Activated naive CD8-positive, alpha-beta T cell treated with anti-CD3 and anti-CD28 coated beads, Interleukin-2, amount 50 U/mL, for 16 hours (primary cell): ENCODE measurements at regions not wholly inside any gene's neighbourhood (a gene's known extent, or its start where the extent isn't known, plus 50 kb on each side); places are given as distances from the start of the nearest gene placed in this dataset.

Experiments used
- DNase-seq: peaks from one replicate; pipeline ENCODE4 v3.0.0-alpha.2; 2020; ENCODE audit warnings: low read depth, low spot score

DNA sequence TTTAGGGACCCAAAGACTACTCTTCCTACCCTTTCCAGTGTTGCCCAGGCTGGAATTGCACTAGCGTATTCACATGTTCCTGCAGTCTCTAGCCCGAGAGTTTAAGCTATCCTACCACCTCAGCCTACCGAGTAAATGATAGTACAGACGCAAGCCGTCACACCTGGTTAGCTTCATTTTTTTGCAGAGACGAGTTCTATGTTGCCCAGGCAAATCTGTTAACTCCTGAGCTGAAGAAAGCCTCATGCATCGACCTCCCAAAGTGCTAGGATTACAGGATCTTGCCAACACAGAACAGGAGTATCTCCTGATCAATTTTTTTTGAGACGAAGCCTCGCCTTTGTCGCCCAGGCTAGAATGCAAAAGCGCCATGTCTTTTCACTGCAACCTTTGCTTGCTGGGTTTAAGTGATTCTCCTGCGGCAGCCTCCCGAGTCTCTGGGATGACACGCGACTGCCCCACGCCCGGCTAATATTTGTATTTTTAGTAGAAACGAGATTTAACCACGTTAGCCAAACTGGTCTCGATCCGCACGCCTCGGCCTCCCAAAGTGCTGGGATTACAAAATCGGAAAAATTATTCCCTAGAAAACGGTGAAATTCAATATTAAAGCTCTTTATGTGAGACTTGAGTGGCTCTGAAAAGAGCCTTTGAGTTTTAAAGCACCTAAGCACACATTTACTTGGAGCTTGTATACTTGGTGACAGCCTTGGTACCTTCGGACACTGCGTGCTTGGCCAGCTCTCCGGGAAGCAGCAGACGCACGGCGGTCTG is 128.5 kb downstream of the HFE start:
- DNase-seq: no peak

DNA sequence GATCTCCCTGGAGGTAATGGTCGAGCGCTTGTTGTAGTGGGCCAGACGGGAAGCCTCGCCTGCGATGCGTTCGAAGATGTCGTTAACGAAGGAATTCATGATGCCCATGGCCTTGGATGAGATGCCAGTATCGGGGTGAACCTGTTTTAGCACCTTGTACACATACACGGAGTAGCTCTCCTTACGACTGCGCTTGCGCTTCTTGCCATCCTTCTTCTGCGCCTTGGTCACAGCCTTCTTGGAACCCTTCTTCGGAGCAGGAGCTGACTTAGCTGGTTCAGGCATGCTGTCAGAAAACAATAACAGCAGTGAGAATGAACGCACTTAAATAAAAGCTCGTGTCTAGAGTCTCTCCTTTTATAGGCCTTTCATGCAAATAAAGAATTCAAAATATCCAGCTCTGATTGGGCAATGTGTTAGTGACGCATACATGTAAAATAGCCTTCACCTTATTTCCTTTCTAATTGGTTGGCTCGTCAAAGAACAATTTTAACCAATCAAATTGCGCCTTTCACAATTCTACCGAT is 129.2 kb downstream of the HFE start:
- peak; percentile 28 for DNase-seq

DNA sequence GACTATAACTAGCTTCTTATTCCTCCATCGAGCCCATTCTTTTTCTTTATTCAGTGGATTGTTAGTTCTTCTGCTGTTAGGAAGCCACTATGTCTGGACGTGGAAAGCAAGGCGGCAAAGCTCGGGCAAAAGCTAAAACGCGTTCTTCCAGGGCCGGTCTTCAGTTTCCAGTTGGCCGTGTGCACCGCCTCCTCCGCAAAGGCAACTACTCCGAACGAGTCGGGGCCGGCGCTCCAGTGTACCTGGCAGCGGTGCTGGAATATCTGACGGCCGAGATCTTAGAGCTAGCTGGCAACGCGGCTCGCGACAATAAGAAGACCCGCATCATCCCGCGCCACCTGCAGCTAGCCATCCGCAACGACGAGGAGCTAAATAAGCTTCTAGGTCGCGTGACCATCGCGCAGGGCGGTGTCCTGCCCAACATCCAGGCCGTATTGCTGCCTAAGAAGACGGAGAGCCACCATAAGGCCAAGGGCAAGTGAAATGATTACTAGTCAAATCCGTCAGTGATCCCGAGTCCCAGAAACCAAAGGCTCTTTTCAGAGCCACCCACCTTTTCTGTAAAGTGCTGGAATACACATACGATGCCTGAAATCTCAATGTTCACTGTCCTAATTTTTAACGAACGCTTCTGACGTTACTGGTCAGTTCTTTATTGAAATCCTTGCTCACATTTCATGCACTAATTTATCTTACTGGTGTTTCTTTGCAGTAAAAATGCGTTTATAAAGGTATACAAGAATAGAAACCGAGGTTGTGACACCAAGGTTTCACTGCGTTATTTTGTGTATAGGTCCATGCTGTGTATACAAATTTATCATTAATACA is 129.9 kb downstream of the HFE start:
- DNase-seq: peak; percentile 30

DNA sequence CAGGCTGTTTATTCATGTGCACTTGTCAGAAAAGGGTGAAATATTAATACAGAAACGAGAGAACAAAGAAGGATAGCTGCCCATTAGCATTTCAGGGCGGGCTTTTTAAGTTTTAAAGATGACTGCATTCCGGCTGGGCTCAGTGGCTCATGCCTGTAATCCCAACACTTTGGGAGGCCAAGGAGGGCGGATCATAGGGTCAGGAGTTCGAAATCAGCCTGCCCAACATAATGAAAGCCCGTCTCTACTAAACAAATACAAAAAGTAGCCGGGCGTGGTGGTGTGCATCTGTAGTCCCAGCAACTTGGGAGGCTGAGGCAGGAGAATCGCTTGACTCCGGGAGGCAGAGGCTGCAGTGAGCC is 130.5 kb downstream of the HFE start:
- DNase-seq: no peak

DNA sequence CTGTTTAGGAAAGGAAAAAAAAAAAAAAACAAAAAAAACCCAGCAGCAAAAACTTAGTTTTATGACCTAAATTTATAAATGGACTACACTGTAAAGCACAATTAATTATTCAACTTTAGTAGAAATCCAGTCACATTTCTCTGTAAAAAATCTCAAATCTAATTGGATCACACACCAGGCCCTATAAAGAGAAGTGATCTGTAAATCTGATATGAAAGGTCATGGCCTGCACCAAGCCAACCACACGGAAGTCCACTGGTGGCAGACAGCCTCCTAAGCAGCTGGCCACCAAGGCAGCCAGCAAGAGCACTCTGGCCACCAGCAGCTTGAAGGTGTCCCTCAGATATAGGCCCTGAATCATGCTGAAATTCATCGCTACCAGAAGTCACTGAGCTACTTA is 131.6 kb downstream of the HFE start:
- DNase-seq: no peak

DNA sequence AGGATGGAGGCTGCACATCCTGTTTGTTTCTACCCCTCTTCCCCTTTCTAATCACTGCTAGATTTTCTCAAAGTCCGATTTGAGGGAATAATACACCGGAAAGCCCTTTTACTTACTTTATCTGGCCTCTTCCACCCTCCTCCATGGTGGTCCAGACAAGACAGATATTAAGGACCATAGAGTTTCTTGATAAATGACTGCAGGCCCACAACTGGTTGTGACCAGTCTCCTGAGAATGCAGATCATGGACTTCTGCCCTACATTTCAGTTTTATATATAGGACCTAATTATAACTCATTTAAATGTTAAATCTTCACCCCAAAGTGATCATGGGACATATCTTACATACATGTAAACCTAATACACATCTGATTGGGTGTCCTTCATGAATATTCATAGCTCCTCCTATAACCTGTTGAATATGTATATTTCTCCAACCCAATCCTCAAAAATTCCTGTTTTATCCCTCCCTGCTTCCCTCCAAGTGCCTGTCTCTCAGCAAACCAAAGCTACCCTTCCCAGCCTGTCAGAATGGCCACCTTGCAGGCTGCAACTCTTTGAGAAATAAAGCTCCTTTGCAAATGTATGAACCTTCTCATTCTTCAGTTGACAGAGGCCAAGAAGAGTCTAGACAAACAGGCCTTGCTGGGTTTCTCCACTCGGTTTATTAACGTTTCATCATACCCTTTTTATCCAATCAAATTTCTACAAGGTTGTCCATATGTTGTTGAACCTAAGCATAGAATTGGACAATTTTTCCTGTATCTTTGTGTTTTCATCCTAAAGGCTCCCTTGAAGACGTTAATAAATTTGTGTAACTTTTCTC is 133.1 kb downstream of the HFE start:
- no peak for DNase-seq

DNA sequence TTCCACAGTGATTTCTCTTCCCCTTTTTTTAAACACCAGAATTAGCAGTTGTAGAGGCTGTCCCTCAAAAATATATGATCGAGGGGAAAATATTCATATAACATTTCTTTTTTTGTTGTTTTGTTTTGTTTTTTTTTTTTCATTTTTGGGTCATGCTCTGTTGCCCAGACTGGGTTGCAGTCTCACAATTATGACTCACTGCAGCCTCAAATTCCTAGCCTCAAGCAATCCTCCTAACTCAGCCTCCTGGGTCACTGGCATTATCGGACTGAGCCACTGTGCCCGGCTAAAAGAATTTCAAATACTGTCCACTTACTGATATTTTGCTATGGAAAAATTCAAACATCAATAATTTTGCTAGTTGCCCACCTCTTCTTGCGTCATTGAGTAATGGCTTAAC is 134.0 kb downstream of the HFE start:
- DNase-seq: no peak

DNA sequence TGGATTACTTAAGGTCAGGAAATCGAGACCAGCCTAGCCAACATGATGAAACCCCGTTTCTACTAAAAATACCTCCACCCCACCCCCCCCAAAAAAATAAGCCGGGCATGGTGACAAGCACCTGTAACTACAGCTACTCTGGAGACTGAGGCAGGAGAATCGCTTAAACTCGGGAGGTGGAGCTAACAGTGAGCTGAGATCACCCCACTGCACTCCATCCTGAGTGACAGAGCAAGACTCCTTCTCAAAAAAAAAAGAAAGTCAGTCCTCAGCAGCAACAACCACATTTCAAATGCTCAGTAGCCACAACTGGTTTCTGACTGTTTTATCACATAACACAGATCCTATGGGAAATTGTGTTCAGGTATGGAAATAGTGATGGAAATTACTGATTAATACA is 135.3 kb downstream of the HFE start:
- DNase-seq: no peak

DNA sequence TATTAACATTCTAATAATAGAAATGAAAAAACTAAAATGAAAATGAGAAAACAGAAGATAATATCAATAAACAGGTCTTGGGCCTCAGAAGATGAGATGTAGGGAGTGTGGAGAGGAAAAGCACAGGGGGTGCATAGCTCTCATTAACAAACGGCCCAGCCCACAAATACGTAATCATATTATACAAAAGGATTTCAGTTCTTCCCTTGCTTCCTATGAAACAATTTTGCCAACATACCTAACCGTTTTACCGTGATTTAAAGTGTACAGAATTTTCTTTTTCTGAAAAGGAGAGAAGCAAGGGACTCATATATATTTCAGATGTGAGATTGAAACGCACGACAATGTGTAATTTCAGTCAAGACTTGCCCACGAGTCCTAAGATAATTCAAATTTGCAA is 136.0 kb downstream of the HFE start:
- DNase-seq: no peak

DNA sequence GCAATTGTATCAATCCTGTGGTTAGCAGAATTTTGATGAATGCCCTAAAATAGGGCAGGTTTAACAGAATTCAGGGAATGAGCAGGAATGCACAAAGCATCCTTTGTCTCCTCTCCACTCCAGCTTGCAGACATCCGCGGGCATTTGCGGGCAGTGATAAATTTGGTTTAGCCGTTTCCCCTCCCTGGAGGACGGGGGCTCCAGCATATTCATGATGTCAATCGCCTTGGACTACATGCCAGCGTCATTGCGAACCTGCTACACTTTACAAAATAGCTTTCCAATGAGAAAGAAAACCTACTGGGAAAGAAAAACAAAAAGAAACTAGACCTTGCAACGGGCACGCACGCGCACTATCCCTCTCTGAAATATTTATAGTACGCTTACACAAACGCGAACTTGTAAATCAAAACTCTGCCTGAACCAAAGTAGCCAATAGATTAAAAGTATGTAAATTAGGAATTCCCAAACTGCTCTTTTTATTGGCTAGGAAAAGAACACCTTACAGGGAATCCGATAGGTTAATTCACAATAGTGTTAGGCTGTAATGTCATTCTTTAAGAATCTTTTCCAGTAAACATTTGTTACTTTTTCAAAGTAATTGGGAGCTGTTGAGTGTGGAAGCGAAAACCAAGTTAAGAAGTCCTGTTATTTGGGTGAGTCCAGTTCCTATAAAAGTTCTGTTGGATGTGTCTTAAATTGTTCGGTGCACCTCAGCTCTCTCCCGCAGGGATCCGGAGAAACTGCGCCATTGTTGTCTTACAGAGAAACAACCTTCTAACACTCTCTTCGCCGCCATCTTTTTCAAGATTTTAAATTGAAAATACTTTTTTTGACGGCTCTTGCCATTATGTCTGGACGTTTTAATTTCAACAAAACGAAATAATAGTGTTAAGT is 136.7 kb downstream of the HFE start:
- peak; percentile 36 for DNase-seq

DNA sequence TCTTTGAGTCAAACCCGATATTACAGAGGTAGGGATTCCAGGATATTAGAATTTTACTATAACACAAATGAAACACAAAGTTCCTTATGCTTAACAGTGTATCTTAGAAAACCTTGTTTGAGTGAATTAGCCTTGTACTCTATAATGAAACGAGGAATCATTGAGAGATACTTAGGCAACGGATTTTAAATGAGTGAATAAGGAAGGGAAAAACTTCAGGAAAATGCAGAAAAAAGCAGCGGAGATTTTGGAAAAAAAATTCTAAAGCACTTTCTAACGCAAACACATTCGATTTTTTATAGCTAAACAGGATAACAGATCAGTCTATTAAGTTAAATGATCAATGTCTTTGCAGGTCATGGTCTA is 137.3 kb downstream of the HFE start:
- DNase-seq: no peak

DNA sequence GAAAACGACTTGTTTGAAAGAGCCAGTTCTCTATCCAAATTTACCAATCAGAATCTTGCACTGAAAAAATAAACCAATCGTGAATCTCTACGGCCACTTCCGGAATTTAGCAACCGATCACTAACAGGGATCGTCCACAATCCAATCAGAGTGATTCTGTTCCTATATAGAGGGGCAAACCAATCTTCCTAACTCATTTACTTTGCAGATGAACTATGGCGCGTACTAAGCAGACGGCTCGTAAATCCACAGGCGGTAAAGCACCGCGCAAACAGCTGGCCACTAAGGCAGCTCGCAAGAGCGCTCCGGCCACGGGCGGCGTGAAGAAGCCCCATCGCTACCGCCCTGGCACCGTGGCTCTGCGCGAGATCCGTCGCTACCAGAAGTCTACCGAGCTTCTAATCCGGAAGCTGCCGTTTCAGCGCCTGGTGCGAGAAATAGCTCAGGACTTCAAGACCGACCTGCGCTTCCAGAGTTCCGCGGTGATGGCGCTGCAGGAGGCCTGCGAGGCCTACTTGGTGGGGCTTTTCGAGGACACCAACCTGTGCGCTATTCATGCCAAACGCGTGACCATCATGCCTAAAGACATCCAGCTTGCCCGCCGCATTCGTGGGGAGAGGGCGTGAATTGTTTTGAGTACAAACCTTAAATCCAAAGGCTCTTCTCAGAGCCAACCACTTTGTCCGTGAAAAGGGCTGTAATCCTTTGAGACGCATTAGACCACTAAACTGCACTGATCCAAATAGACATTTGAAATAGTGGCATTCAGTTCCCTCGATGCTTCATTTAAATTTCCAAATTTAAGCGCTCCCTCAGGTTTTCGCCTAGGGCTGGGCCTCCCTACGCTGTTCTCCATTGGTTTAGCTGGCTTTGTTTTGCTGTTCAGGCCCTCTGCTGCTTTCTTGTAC is 138.0 kb downstream of the HFE start:
- DNase-seq: no peak

DNA sequence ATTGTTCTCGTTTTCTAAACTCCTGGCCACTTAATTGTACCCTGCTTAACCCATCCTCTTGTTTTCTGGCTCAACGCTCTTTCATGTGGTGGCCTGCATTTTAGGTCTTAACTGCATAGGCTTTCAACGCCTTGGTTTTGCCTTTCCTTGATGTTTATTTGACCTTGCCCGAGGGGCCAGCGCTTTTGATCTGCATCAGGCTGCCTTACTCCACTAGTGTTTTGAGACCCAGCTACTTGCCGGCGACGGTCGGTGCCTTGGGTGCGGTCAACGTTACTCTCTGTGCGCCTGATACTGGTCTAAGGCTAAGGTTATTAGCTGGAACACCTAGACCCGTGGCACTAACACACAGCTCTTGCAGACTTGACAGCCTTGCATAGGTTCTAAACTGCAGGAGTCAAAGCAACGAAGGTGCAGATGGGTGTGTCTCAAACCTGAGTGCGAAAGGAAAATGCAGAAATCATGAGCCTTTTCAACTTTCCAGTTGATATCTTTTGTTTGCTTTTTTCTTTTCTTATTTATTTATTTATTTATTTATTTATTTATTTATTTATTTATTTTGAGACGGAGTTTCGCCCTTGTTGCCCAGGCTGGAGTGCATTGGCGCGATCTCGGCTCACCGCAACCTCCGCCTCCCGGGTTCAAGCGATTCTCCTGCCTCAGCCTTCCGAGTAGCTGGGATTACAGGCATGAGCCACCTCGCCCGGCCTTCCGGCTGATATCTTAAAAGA is 138.8 kb downstream of the HFE start:
- DNase-seq: no peak

DNA sequence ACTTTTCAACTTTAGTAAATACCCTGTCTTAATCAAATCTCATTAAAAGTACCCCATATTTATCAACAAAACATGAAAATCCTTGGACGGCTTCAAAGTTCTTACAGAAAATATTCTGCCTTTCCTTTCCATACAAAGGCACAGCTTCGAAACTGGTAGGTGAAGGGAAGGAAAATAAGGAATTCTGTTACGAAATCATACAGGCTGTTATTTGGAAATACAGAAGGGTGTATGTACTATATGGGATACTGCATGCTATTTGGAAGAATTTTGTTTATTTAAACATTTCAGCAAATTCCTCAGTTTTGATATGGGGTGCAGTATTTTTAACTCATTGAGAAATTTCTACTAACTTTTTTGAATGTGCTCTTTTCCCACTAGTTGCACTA is 138.4 kb upstream of the BTN3A2 start:
- no peak for DNase-seq

DNA sequence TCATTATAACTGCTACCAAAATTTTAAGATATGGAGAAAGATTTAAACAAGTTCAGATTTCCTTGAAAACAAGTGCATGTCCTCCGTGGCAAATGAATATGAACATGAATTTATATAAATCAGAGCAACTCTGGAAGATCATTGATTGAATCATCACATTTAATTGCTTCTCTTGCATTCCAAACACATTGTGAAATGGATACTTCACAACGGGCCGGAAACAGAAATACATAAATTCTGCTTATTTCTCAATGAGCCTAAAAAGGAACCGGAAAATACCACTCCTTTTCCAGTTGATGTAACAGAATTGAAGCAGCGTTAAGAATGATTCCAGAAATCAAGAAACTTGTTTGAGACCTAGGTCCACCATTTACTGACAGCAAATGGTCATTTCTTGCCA is 134.6 kb upstream of the BTN3A2 start:
- no peak for DNase-seq

DNA sequence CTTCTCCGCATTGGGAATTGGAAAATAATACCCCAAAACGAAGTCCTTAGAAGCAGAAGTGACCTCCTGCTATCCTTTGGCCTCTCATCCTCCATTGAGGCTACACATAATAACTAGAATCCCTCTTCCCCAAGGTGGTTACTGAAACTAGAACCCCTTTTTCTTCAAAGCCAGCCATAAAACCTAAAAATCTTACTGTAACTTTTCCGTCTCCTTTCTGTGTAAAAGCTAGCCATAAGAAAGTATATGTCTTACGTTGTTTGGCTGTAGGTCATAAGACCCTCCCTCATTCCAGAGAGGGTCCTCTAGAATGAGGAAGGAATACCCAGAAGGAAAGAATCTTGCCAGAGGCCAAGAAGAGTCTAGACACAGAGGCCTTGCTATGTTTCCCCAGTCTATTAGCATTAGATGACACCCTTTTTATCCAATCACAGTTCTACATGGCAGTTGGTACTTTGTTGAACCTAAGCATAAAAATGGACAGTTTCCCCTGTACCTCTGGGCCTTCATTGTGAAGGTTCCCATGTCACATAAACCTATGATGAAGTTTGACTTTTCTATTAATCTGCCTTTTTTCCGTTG is 133.9 kb upstream of the BTN3A2 start:
- no peak for DNase-seq

DNA sequence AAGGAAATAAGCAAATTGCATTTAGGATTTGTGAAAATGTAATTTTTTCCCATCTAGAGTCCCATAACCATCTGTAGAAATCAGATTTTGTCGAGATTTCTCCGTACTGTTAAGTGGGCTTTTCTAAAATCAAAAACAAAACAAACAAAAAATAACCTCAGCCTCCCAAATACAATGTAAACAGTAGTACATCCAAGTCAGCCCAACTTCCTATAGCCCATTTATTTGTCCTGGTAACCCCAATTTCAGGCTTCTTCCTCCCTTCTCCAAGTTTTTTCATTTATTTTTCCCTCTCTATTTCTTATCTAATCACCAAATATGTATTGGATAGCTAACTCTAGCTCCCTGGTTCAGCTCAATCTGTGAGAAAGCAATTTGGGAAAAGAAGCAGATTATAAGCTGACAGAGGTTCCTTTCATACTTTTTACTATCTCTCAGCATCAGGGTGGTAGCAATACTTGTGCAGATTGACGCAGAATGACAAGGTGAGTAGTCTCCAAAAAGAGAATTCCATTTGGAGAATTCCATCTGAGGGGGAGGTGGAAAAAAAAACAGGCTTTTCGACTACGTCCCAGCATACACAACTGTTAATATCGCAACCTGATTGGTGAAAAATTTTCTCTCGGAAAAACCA is 132.6 kb upstream of the BTN3A2 start:
- no peak for DNase-seq

DNA sequence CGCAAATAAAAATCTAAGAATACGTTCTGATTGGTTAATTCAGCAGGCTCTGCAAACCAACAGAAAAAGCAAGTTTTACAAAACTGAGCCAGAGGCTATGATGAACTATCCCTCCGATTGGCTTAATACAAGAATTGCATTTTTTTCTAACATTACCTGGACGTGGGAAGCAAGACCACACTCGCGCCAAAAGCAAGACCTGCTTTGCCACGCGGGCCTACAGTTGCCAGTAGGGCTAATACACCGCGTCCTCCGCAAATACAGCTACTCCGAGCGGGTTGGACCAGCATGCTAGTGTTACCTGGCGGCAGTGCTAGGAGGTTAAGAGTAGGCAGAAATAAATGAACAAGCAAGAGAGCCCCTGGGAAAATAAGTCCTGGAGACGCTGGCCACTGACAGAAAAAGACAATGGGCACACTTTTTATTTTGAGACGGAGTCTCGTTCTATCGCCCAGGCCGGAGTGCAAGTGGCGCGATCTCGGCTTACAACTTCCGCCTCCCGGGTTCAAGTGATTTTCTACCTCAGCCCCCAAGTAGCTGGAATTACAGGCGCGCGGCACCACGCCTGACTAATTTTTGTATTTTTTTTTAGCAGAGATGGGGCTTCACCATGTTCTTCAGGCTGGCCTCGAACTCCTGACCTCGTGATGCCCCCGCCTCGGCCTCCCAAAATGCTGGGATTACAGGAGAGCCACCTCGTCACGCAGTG is 131.9 kb upstream of the BTN3A2 start:
- DNase-seq: no peak
